Ovary (tissue), 7 donors: ENCODE measurements at regions not wholly inside any gene's neighbourhood (a gene's known extent, or its start where the extent isn't known, plus 50 kb on each side); places are given as distances from the start of the nearest gene placed in this dataset.

Experiments used
- DNase-seq, 5 donors: peaks; one replicate each; pipeline ENCODE4 v3.0.0-alpha.2; 2019 to 2020
- H3K27ac ChIP-seq, 2 donors: fragments of 200-600 bp; one replicate each; pipeline versions ENCODE4 v1.5.1 to v1.8.0; 2019 to 2022
- H3K27me3 ChIP-seq: fragments of 200-600 bp; one replicate; pipeline ENCODE4 v1.8.0; 2022
- H3K36me3 ChIP-seq: fragments of 200-600 bp; sonication (generic); one replicate; pipeline ENCODE4 v1.5.1; 2019
- H3K4me1 ChIP-seq: one replicate; pipeline ENCODE4 v1.8.1; 2013; ENCODE audit warnings: mild to moderate bottlenecking, moderate library complexity; ENCODE audit not compliant: insufficient read depth
- H3K4me3 ChIP-seq: fragments of 200-600 bp; sonication (generic); one replicate; pipeline ENCODE4 v1.5.1; 2017
- H3K9me3 ChIP-seq, 2 donors: fragments of 200-600 bp in 1 of 2; sonication (generic) in 1 of 2; one replicate each; pipeline versions ENCODE4 v1.5.1 to v1.8.1; 2013 to 2019; ENCODE audit warnings: mild to moderate bottlenecking in 1 of 2, moderate library complexity in 1 of 2
- EP300 ChIP-seq: sonication (generic); formaldehyde crosslinking; IDR thresholded peaks from one replicate; pipeline ENCODE4 v1.6.1; 2017; ENCODE audit warnings: antibody characterized with exemption
- POLR2A ChIP-seq: fragments of 450-650 bp; IDR thresholded peaks from one replicate; pipeline ENCODE4 v1.6.1; 2017; ENCODE audit warnings: antibody characterized with exemption, mild to moderate bottlenecking, moderate library complexity
- WGBS, 3 donors: extraction: QIAGEN DNeasy Blood & Tissue Kit in 1 of 3; methylation state at CpG; one replicate each; pipeline versions ENCODE4 v1.1.5 to v1.1.7; 2013 to 2017; 5-methylcytosine and 5-hydroxymethylcytosine counted together
- intact Hi-C, 4 donors: fragments of 100-400 bp; cut with DNase I; formaldehyde crosslinking; loops; one replicate each; pipeline versions ENCODE4 v1.11.0 to v1.15.1; 2022 to 2023
- TF ChIP-seq, protein P1 (sequence below), 3 donors: fragments of 450-650 bp in 2 of 3; fragments of 200-600 bp in 1 of 3; IDR thresholded peaks; one replicate each; pipeline versions ENCODE4 v1.5.1 to v1.8.0; 2016 to 2022; ENCODE audit warnings: antibody characterized with exemption in 3 of 3, mild to moderate bottlenecking in 1 of 3
- donor health status: DM: no; HTN: no; CAD: no; lungs with moderate emphysema.
- donor health status: DM: no; HTN: no; CAD: no.
- donor health status: Bipolar disorder and iron deficiency.
- donor health status: DM: no; HTN: no; CAD: no.
- donor health status: DM: yes; HTN: yes; CAD: no.

DNA sequence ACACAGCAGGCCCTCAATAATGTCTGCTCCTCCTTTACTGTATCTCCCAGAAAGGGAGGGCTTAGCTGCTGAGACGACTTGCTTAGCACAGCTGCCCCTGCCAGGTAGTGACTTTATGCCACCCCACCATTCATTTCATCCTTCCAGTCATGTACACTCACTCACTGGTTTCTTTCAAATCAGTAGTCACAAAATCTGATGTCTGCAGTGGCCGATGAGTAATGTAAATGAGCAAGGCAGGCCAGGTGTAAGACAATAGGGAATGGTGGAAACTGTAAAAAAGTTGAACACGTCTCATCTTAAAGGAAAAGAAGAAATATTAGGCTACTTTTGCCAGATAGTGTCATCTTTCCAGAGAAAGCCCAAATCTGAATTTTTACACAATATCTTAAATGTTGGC lies 207.6 kb upstream of the PRICKLE2 start:
- Histone ChIP-seq H3K27ac (no peak overlapping the region), H3K36me3 (no peaks in the 10 kb centered on the region), H3K9me3 (no peaks in the 10 kb centered on the region), H3K27me3 (no peaks in the 10 kb centered on the region), H3K4me1 (no peaks in the 10 kb centered on the region), H3K4me3 (no peak overlapping the region)
- intact Hi-C loops, result no loop called here
- TF ChIP-seq POLR2A, result no peak
- no peak for DNase-seq
- WGBS, 3 donors, result 91 to 99% (median 94%) methylated on average over 3 of the region's 3 CpGs

- Histone ChIP-seq H3K27ac (no peak overlapping the region), H3K4me1 (no peaks in the 10 kb centered on the region), H3K4me3 (no peak overlapping the region), H3K36me3 (no peaks in the 10 kb centered on the region), H3K9me3 (no peaks in the 10 kb centered on the region), H3K27me3 (no peaks in the 10 kb centered on the region)
- intact Hi-C loops, result no loop called here
- TF ChIP-seq POLR2A, result no peak
- 71 to 86% (median 73%) methylated on average over 6 of the region's 6 CpGs for WGBS, 3 donors
- no peak for DNase-seq
Measured at GRCh38 chr3:64431526-64432091, 206.3 kb upstream of the PRICKLE2 start.

DNA sequence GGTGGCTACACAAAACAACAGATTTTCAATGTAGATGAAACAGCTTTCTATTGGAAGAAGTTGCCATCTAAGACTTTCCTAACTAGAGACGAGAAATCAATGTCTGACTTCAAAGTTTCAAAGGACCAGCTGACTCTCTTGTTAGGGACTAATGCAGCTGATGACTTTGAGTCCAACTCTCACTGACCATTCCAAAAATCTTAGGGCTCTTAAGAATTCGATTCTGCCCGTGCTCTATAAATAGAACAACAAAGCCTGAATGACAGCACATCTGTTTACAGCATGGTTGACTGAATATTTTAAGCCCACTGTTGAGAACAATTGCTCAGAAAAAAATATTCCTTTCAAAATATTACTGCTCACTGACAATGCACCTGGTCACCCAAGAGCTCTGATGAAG lies 202.4 kb upstream of the PRICKLE2 start:
- no peak overlapping the region for H3K27ac ChIP-seq
- H3K4me3 ChIP-seq, result no peak overlapping the region
- intact Hi-C loops, result no loop called here
- H3K36me3 ChIP-seq, result no peaks in the 10 kb centered on the region
- H3K9me3 ChIP-seq, result no peaks in the 10 kb centered on the region
- 86 to 89% (median 87%) methylated on average over 3 of the region's 3 CpGs for WGBS, 3 donors
- no peak for DNase-seq
- no peaks in the 10 kb centered on the region for H3K27me3 ChIP-seq
- no peaks in the 10 kb centered on the region for H3K4me1 ChIP-seq
- no peak for TF ChIP-seq EP300
- TF ChIP-seq POLR2A, result no peak
- TF ChIP-seq, protein P1, sequence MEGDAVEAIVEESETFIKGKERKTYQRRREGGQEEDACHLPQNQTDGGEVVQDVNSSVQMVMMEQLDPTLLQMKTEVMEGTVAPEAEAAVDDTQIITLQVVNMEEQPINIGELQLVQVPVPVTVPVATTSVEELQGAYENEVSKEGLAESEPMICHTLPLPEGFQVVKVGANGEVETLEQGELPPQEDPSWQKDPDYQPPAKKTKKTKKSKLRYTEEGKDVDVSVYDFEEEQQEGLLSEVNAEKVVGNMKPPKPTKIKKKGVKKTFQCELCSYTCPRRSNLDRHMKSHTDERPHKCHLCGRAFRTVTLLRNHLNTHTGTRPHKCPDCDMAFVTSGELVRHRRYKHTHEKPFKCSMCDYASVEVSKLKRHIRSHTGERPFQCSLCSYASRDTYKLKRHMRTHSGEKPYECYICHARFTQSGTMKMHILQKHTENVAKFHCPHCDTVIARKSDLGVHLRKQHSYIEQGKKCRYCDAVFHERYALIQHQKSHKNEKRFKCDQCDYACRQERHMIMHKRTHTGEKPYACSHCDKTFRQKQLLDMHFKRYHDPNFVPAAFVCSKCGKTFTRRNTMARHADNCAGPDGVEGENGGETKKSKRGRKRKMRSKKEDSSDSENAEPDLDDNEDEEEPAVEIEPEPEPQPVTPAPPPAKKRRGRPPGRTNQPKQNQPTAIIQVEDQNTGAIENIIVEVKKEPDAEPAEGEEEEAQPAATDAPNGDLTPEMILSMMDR (IDR thresholded peaks at IDR 0.05), result no peak

- Histone ChIP-seq H3K4me3 (no peak overlapping the region), H3K36me3 (no peaks in the 10 kb centered on the region), H3K27me3 (no peaks in the 10 kb centered on the region), H3K4me1 (no peaks in the 10 kb centered on the region), H3K27ac (no peak overlapping the region), H3K9me3 (no peaks in the 10 kb centered on the region)
- 97 to 100% (median 98%) methylated on average over 3 of the region's 3 CpGs for WGBS, 3 donors
- no peak for DNase-seq
- TF ChIP-seq POLR2A (no peak), EP300 (no peak)
- TF ChIP-seq, protein P1 (IDR thresholded peaks at IDR 0.05), result no peak
- intact Hi-C loops, result no loop called here
Measured at GRCh38 chr3:64426551-64426950, 201.3 kb upstream of the PRICKLE2 start.

- Histone ChIP-seq H3K27me3 (no peaks in the 10 kb centered on the region), H3K4me3 (no peak overlapping the region), H3K27ac (no peak overlapping the region), H3K9me3 (no peaks in the 10 kb centered on the region), H3K36me3 (no peaks in the 10 kb centered on the region), H3K4me1 (no peaks in the 10 kb centered on the region)
- TF ChIP-seq POLR2A (no peak), EP300 (no peak)
- TF ChIP-seq, protein P1 (IDR thresholded peaks at IDR 0.05), result no peak
- intact Hi-C loops, result no loop called here
- 73 to 83% (median 78%) methylated on average over 4 of the region's 4 CpGs for WGBS, 3 donors
- no peak for DNase-seq
Measured at GRCh38 chr3:64422932-64423331, 197.7 kb upstream of the PRICKLE2 start.
